Activated T-helper 1 cell treated with anti-CD3 and anti-CD28 coated beads, Interleukin-2, amount 50 U/mL, for 16 hours (primary cell): ENCODE measurements at regions not wholly inside any gene's neighbourhood (a gene's known extent, or its start where the extent isn't known, plus 50 kb on each side); places are given as distances from the start of the nearest gene placed in this dataset.
"Not testable (repeated sequence)": the region's sequence is repeated elsewhere in the genome, so short reads cannot be mapped to it uniquely, and the experiment has no call there.

Experiments
- DNase-seq, 2 donors: peaks; one replicate each; pipeline ENCODE4 v3.0.0-alpha.2; 2020; ENCODE audit warnings: low read depth in 1 of 2, low spot score in 1 of 2

DNA sequence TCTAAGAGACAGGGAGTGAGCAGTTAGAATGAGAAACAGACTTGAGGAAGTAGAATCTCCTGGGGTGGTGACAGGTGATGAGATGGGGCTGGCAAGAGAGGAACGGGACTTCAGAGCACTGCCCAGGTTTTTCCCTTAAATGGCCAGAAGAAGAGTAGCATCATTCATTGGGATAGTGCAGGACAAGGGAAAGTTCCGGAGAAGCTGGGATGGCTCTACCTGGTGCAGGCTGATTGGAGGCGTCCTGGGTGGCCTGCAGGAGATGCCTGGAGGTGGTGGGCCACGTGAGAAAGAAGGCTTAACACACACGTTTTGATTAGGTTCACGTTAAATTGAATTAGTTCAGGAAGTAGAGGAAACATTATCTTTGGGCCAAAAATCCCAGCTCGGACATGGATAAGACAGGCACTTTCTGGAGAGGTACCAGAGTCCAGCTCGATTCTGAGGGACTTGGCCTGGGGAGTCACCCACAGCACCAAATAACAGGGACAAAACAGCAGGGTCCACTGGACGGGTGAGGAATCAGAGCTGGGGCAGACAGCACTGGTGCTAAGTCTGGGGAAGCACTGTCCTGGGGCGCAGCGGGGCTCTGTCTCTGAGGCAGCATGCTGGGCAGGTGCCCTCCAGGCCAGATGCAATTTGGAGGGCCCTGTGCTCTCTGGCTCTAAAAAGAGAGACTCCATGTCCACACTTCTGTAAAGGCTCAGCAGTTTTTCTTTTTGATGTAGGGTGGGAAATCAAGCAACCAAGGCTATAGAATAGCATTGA, 512.3 kb upstream of the RAB6C start:
- DNase-seq, result no peak

DNA sequence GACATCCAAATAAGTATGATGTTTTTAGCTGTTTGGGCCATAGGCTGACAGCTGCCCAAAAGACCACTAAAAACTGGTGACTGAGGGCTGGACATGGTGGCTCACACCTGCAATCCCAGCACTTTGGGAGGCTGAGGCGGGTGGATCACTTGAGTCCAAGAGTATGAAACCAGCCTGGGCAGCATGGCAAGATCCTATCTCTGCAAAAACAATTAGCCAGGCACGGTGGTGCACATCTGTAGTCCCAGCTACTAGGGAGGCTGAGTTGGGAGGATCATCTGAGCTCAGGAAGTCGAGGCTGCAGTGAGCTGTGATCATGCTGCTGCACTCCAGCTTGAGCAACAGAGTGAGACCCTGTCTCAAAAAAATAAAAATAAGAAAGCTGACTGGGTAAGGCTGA, 511.5 kb upstream of the RAB6C start:
- no peak for DNase-seq

DNA sequence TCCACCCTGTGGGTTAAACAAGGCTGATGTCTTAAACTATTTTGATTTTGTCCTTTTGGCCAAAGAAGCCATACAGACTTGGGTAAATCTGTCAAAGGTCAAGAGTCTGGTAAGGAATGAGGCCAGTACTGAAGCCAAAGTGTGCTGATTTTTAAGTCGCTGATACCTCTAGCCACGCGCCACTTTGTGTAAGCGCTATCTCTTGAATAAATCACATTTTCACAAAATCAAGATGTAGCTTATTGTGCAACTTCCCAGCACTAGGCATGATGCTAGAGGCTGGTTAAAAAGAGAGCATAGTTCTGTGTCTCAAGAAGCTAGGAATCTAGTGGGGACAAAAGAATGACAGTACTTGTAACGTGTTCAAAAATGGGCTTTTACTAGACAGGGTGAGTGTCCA, 510.6 kb upstream of the RAB6C start:
- no peak for DNase-seq

- DNase-seq, result no peak
Observed at GRCh38 chr2:129469389-129469788, 510.1 kb upstream of the RAB6C start.

GRCh38 chr2:129469871-129470270, 509.6 kb upstream of the RAB6C start:
- no peak for DNase-seq

GRCh38 chr2:129478902-129479517, 500.5 kb upstream of the RAB6C start:
- DNase-seq, result no peak

DNA sequence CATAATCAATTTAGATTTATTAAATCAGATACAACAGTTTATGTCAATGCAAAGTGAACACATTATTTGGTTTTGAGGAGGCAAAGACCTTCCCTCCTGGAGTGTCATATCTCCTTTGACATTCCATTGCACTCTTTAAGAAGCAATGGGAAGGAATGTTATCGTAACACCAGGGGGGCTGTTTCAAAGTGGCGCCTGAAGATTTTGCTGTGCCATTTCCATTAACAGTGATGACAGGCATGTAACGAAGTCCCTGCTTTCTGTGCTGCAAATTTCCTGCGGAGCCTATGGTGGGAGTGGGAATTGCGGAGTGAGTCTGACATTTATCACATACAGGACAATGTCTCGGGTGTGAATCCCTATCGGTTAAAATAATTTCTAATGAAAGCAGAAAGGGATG, 499.6 kb upstream of the RAB6C start:
- DNase-seq, result no peak

- DNase-seq, result no peak
Observed at GRCh38 chr2:129480790-129481189, 498.7 kb upstream of the RAB6C start.

DNA sequence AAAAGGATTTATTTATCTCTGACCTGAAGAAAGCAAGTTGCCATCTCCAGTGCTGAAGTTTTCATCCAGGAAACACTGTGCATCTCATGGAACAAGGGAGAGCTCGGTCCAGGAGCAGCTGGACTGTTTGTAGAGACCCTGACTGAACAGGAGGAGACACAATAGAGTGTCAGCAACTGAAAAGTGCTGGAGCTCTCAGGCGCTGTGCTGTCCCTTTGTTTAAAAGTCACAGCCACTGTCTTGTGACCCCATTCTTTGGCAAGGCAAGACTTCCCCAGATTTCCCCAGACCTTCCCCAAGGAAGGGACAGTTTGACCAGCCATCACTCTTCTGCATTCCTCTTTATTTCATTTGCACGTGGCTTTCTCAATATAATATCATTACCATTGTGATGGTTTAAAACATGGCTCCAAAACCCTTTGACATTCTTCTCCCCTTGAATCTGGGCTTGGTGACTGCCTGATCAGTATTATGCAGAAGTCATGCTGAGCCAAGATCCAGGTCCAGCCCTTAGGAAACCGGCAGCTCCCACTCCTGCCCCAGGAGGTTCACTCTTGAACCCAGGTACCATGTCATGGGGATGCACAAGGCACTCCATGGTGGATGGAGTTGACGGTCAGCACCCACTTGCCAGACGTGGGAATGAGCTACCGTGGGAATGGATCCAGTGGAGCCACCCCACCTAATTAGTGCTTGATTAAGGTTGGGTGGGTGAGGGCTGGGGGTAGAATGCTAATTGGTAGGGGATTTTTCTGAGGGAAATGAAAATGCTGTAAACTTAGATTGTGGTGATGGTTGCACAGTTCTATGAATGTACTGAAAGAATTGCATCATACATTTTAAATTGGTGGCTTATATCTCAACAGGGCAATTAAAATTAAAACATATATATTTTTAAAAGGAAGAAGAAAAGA, 497.9 kb upstream of the RAB6C start:
- DNase-seq, result no peak

- no peak for DNase-seq
Observed at GRCh38 chr2:129482626-129483025, 496.8 kb upstream of the RAB6C start.

DNA sequence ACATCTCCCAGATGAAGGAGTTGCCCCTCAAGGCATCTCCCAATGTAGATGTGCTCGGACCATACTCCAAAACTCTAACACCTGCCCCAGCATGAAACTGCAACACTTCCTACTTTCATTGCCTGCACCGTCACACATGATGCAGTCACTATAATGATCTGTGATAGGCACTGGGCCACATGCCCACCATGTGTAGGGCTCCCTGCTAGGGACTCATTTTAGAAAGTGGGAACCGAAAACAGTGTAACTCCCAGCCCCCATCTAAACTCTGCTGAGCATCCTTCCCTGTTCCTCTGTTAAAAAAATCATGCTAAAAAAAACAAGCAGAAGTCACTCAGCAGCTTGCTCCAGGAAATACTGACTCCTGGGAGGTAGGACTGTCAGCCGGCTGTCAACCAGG, 496.1 kb upstream of the RAB6C start:
- DNase-seq, result no peak

DNA sequence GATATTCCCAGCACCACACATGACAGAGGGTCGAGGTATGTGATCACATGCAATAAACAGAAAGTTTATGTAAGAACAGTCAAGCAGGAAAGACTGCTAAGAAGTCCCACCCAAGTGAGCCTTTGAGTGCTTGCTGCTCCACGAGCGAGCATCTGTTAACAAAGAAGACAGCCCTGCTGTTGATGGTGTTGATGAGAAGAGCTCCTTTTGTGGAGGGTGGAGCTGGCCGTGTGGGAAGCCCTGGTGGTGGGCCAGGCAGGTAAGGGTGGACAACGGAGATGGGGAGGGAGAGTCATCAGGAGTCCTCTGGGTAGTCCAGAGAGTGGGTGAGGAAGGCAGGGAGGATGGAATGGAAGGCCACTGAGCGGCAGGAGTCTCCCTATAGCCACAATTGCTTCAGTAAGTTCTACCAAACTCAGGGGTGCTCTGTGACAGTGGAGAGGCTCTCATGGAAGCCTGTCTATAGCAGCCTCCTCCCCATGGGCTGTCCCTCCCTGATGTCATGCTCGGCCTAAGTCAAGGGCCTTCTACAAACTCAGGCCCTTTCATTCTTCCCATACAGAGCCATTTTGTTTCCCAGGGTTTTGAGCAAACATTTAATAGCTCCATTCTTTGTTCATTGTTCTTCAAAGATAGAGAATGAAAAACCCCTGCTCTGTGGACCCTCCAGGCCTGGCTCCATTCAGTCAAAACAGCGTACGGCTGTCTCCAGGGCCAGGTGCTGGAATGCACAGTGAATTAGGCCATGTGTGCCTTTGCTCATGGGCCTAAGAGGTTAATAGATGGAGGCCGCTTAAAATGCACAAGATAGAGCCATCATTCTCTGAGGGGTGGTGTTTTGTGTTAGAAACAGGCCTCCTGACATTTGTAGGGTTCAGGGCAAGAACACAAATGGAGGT, 494.2 kb upstream of the RAB6C start:
- no peak for DNase-seq

DNA sequence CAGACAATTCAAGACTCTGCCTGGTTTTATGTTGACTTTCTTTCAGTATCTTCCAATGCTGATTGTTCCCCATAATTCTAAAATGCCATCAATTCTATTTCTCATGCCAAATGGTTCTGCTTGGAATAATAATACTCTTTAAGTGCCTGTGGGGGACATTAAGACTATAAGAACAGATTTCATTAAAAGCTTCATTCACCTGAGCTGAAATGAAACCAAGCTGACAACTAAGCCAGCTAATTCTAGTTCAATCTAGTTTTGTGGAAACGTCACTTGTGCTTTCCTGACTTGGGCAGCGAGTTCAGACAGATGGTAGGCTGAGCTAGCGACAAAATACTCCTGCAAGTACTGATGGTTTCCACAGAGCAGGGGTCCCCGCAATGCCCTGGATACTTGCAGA, 491.1 kb upstream of the RAB6C start:
- no peak for DNase-seq

DNA sequence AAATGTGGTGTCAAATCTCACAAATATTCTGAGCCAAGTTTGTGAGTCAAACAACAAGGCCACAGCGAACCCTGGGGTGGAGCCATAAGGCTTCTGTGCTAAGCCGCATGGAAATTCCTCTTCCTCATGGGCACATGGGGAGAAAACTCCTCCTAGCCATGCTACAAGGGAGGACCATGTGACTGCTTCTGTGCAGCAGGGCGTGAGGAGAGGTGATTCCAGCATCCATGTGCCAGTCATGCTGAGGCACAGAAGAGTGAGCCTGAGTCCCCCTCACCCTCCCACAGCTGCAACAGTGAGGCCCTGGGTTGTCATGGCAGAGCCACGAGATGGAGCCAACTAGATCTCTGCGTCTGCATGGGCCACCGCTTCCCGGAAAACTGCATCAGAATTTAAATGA, 488.8 kb upstream of the RAB6C start:
- no peak for DNase-seq

DNA sequence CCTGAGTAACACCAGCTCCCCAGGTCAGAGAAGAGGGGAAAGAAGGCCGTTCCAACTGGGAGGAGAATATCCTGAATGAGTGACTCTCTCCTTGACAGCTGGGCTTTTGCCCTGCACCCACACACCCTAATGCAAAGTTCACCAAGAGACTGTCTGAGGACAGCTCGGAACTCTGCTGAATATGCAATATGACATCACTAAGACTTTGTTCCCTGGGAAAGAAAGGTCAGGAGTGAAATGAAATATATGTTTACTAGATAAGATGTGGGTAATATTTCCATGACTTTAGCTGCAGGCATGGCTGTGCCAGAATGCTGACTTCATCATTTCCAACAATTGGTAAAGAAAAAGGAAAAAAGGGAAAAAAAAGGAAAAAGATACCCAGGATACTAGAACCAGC, 488.2 kb upstream of the RAB6C start:
- DNase-seq, result no peak

- no peak for DNase-seq
Observed at GRCh38 chr2:129492548-129492947, 486.9 kb upstream of the RAB6C start.

DNA sequence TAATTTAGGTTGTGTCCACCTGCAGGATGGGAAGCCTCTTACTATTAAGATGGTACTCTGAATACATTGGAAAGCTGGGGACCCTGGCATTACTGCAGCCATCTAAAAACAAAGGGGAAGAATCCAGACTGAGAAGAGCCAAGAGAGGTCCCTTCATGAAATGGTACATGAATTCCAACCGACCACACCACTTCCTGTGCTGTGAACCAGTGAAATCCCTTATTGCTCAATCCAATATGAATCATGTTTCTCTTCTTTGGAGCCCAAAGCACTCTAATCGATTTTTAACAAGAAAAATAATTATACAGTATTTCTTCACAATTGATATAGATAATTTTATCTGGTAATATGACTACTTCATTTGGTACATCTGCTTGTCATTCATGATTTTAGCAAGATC, 479.7 kb upstream of the RAB6C start:
- DNase-seq, result no peak

GRCh38 chr2:129502781-129503180, 476.7 kb upstream of the RAB6C start:
- no peak for DNase-seq

DNA sequence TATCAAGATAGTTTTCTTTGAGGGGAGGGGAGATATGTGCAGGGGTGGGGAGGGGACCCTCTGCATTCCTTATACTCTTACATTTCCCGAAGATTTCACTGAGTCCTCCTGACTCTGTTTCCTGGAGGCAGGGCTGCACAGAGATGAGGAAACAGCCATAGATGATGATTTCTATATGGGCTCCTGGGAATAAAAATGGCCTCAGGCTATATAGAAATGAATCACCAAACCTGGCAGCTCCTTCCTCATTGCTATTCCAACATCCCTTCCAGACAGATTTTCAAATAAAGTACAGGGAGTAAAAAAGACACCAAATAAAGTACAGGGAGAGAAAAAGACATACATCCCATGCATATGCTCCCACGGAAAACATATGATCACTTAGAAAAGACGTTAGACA, 474.8 kb upstream of the RAB6C start:
- no peak for DNase-seq

- no peak for DNase-seq
Observed at GRCh38 chr2:129518937-129519336, 460.5 kb upstream of the RAB6C start.

GRCh38 chr2:129532158-129532557, 447.3 kb upstream of the RAB6C start:
- not testable (repeated sequence) for DNase-seq
